Naive B cell (primary cell): ENCODE measurements at regions not wholly inside any gene's neighbourhood (a gene's known extent, or its start where the extent isn't known, plus 50 kb on each side); places are given as distances from the start of the nearest gene placed in this dataset.
"Not testable (repeated sequence)": the region's sequence is repeated elsewhere in the genome, so short reads cannot be mapped to it uniquely, and the experiment has no call there.

Source experiments
- ATAC-seq, 2 donors: fragments of 150-1000 bp; cut with Tn5 transposase; 2 replicates each; pipeline ENCODE4 v1.10.0; 2021; ENCODE audit warnings: low read depth in 2 of 2, mild to moderate bottlenecking in 2 of 2, moderate library complexity in 2 of 2
- DNase-seq: peaks from one replicate; pipeline ENCODE4 v3.0.0; 2022
- H3K27ac Mint-ChIP-seq, 6 donors: one replicate each; pipeline ENCODE4 v1.8.0; 2020 to 2022; ENCODE audit warnings: mild to moderate bottlenecking in 6 of 6, mixed read lengths in 6 of 6, moderate library complexity in 5 of 6, inconsistent platforms in 2 of 6
- H3K27me3 Mint-ChIP-seq, 3 donors: one replicate each; pipeline ENCODE4 v1.8.0; 2021 to 2022; ENCODE audit warnings: mixed read lengths in 3 of 3, mild to moderate bottlenecking in 1 of 3
- H3K36me3 Mint-ChIP-seq, 2 donors: one replicate each; pipeline ENCODE4 v1.8.0; 2020 to 2022; ENCODE audit warnings: mixed read lengths in 2 of 2, inconsistent platforms in 1 of 2, mild to moderate bottlenecking in 1 of 2
- H3K4me1 Mint-ChIP-seq, 3 donors: one replicate each; pipeline ENCODE4 v1.8.0; 2020 to 2022; ENCODE audit warnings: mixed read lengths in 3 of 3, inconsistent platforms in 1 of 3, mild to moderate bottlenecking in 1 of 3, moderate library complexity in 1 of 3
- H3K4me3 Mint-ChIP-seq, 8 donors: one replicate each; pipeline ENCODE4 v1.8.0; 2020 to 2022; ENCODE audit warnings: mild to moderate bottlenecking in 8 of 8, mixed read lengths in 8 of 8, moderate library complexity in 8 of 8, inconsistent platforms in 2 of 8
- H3K9me3 Mint-ChIP-seq, 7 donors: one replicate each; pipeline ENCODE4 v1.8.0; 2020 to 2022; ENCODE audit warnings: mixed read lengths in 7 of 7, mild to moderate bottlenecking in 5 of 7, inconsistent platforms in 2 of 7, moderate library complexity in 1 of 7

DNA sequence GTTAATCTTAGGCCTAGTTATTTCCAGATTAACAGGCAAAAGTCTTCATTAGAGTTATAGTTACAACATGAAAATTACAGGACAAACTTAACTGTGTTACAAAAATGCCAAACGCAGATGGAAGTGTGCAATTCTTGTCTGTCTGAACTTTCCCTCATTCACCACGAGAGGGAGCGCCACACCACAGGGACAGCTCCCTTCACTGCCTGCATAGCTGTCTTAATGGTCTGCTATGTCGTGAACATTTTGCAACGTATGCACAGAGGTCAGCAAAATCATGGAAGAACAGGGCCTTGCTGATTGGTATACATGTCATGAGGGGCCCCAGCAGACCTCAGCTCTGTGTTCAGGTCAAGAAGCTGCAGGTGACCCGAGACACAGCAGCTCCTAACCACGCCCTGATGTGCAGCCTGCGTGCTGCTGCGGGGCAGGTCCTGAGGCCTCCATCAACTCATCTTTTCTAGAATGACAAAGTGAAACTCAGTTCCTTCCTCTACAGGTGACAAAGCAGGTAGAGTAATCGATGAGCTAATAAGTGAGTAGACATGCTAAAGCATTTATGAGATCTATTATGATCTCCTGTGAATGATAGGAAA, 78.8 kb upstream of the ATP8B1 start:
- Mint-ChIP-seq H3K27ac (no peak overlapping the region), H3K4me1 (peaks cover 4 to 5% (median 5%) of the 10 kb centered on the region in 3 donors), H3K9me3 (peaks cover 0 to 18% (median 9%) of the 10 kb centered on the region in 7 donors), H3K4me3 (no peak overlapping the region), H3K36me3 (peaks cover 0 to 4% of the 10 kb centered on the region in 2 donors), H3K27me3 (no peaks in the 10 kb centered on the region)
- ATAC-seq, result peak; percentile 70 to 81
- peak; percentile 51 for DNase-seq

GRCh38 chr18:57879924-57880323, 76.8 kb upstream of the ATP8B1 start:
- DNase-seq, ATAC-seq, H3K4me1 Mint-ChIP-seq, H3K27me3 Mint-ChIP-seq, H3K36me3 Mint-ChIP-seq, H3K4me3 Mint-ChIP-seq, H3K27ac Mint-ChIP-seq: not testable (repeated sequence)
- peaks cover 0 to 18% (median 9%) of the 10 kb centered on the region in 7 donors for H3K9me3 Mint-ChIP-seq

GRCh38 chr18:57869221-57869620, 66.1 kb upstream of the ATP8B1 start:
- ATAC-seq, result no peak
- H3K9me3 Mint-ChIP-seq, result peaks cover 6 to 36% (median 27%) of the 10 kb centered on the region in 7 donors
- peaks cover 0 to 8% (median 5%) of the 10 kb centered on the region in 3 donors for H3K27me3 Mint-ChIP-seq

DNA sequence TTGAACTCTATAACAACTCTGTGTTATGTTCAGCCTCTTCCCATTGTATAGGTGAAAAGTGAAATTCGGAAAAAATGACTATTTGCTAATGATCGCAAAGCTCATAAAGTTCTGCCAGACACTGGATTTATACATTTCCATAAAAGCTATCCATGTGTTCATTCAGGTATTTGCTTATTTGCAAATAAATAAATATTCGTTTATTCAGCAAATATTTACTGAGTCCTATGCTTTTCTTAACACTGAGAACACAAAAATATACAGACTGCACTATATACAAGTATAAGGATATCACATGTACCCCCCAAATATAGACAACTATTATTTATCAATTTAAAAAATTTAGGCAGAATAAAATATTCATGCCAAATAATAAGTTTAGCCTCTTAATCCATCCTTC, 63.2 kb upstream of the ATP8B1 start:
- Mint-ChIP-seq H3K27ac (no peak overlapping the region), H3K27me3 (peaks cover 0 to 17% (median 5%) of the 10 kb centered on the region in 3 donors), H3K4me3 (no peak overlapping the region), H3K4me1 (no peaks in the 10 kb centered on the region), H3K9me3 (peaks cover 0 to 8% (median 3%) of the 10 kb centered on the region in 7 donors), H3K36me3 (peaks cover 5 to 6% of the 10 kb centered on the region in 2 donors)
- ATAC-seq (no peak), DNase-seq (no peak)

More at GRCh38 chr18:57869221-57869620, 66.1 kb upstream of the ATP8B1 start:
- Mint-ChIP-seq H3K36me3 (peaks cover 5 to 24% of the 10 kb centered on the region in 2 donors), H3K27ac (no peak overlapping the region), H3K4me3 (no peak overlapping the region), H3K4me1 (no peaks in the 10 kb centered on the region)
- DNase-seq, result no peak

DNA sequence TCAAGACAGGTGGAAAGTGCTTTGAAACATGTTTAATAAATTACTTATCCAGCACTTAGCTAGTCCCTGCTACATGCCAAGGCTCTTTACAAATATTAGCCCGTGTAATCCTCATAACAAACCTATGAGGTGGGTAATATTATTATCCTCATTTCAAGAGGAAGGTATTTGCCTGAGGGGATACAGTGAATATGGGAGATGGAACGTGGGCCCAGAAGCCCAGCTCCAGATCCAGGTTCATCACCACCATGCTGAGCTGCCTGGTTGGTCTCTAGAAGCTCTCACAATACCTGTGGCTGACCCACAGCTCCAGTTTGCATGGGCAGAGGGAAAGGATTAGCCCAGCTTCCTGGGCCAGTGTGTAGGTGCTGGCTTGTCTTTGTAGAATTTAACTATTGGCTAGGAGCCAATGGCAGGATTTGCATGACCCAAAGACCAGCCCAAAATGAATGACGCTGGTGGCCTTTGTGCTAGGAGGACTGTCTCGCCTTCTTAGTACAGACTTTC, 61.6 kb upstream of the ATP8B1 start:
- Mint-ChIP-seq H3K27me3 (peaks cover 0 to 17% (median 5%) of the 10 kb centered on the region in 3 donors), H3K27ac (peak overlapping the region in 1 of 6 donors; percentile 59), H3K4me1 (no peaks in the 10 kb centered on the region), H3K9me3 (peaks cover 0 to 3% (median 0%) of the 10 kb centered on the region in 7 donors), H3K4me3 (no peak overlapping the region), H3K36me3 (peaks cover 0 to 5% of the 10 kb centered on the region in 2 donors)
- DNase-seq (no peak), ATAC-seq (no peak)

- Mint-ChIP-seq H3K4me3 (no peak overlapping the region), H3K27me3 (peaks cover 0 to 16% (median 5%) of the 10 kb centered on the region in 3 donors), H3K4me1 (no peaks in the 10 kb centered on the region), H3K36me3 (peaks cover 0 to 5% of the 10 kb centered on the region in 2 donors), H3K9me3 (peaks cover 0 to 3% (median 0%) of the 10 kb centered on the region in 7 donors), H3K27ac (no peak overlapping the region)
- ATAC-seq (no peak), DNase-seq (no peak)
Measured at GRCh38 chr18:57863706-57864105, 60.6 kb upstream of the ATP8B1 start.

- Mint-ChIP-seq H3K9me3 (no peaks in the 10 kb centered on the region), H3K36me3 (no peaks in the 10 kb centered on the region), H3K27me3 (peaks cover 0 to 8% (median 0%) of the 10 kb centered on the region in 3 donors), H3K4me1 (peaks cover 0 to 9% (median 5%) of the 10 kb centered on the region in 3 donors), H3K27ac (no peak overlapping the region), H3K4me3 (no peak overlapping the region)
- DNase-seq, result no peak
- no peak for ATAC-seq
Measured at GRCh38 chr18:57859314-57859713, 56.2 kb upstream of the ATP8B1 start.

DNA sequence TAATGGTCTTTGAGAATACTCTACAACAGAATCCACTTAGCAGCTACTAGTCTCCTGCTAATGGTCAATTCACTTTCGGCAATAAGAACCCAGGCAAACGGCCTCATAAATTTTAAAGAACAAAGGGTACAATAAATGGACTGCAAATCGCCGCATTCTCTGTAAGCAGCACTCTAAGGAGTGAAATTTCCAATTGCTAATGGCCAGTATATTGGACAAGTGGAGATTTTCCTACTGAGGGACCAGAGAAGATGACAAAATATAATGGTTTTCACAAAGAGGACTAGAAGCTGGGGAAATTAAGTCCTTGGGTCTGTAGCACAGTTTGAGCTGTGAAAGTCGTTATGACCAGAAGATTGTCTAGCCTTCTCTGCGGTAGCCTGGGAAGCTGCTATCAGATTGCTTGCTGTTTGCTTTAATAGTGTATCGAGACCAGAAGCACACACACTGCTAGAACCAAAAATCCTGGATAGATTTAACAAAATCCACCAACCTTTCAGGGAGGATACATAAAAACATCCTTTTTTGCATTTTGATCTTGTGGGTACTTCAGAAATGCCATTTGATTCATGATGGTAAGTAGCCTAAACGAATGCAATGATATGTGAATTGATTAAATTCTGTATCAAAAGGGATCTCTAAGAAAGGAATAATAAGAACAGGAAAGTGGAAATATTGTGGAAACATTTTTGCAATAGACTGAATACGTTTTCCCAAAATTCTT, 53.6 kb upstream of the ATP8B1 start:
- Mint-ChIP-seq H3K27me3 (no peaks in the 10 kb centered on the region), H3K4me1 (peaks cover 0 to 9% (median 5%) of the 10 kb centered on the region in 3 donors), H3K36me3 (no peaks in the 10 kb centered on the region), H3K27ac (no peak overlapping the region), H3K9me3 (no peaks in the 10 kb centered on the region), H3K4me3 (no peak overlapping the region)
- DNase-seq, result no peak
- no peak for ATAC-seq

DNA sequence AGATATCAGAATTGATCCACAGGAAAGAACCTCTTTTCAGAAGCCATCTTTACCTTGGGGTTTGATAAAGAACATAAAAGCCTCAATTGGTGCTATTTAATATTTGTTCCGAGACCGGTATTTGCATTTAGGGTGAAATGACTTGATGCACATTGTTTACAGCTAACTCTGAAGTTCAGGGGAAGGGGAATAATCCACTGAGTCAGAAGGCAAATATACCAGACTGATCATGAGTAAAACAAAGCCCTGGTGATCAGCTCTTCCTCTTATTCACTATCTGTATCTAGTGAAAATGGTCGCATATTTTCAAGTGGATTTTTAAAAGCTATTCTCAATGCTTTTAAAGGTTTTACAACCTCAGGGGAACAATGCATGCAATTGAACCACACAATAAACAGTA, 53.0 kb upstream of the ATP8B1 start:
- Mint-ChIP-seq H3K27ac (no peak overlapping the region), H3K9me3 (no peaks in the 10 kb centered on the region), H3K36me3 (no peaks in the 10 kb centered on the region), H3K27me3 (no peaks in the 10 kb centered on the region), H3K4me1 (peaks cover 0 to 9% (median 5%) of the 10 kb centered on the region in 3 donors), H3K4me3 (no peak overlapping the region)
- ATAC-seq (no peak), DNase-seq (no peak)

DNA sequence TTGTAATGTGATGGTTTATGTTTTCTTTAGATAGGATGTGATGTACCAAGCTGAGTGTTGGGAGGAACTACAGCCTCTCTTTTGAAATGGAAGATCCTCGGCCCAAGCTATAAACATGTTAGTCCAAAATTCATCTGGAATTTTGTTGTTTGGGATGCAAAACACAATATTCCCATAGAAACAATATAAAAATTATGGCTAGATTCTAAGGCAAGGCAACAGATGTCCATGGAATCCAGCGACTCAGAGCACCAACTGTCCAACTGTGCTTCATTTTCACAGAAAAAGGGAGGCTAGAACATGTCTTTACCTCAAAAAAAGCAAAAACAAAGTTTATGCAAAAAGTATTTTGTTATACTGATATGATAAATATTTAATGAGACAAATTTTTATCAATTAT, 52.4 kb upstream of the ATP8B1 start:
- Mint-ChIP-seq H3K4me1 (peaks cover 0 to 9% (median 5%) of the 10 kb centered on the region in 3 donors), H3K27me3 (no peaks in the 10 kb centered on the region), H3K9me3 (no peaks in the 10 kb centered on the region), H3K27ac (no peak overlapping the region), H3K36me3 (no peaks in the 10 kb centered on the region), H3K4me3 (no peak overlapping the region)
- DNase-seq (no peak), ATAC-seq (no peak)

DNA sequence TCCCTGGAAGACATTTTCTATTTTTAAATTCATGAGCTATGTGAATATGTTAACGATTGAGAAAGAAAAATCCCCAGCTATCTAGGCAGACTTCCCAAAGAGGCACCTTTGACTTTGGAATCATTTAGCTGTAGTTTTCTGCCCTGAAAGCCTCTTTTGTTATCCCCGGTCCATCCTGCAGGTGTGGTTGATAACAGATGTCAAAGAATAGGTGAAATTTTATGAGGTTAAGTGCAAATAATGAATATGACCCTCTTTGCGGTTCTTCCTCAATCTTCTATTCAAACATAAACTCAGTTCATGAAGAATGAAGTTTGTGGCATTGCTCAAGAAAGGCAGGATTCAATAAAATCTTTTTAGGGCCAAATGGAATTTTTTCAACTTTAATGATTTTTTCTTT, 51.6 kb upstream of the ATP8B1 start:
- no peaks in the 10 kb centered on the region for H3K36me3 Mint-ChIP-seq
- DNase-seq (no peak), ATAC-seq (no peak)
- no peaks in the 10 kb centered on the region for H3K27me3 Mint-ChIP-seq
- H3K27ac Mint-ChIP-seq, result no peak overlapping the region
- H3K4me1 Mint-ChIP-seq, result peaks cover 0 to 9% (median 5%) of the 10 kb centered on the region in 3 donors
- no peak overlapping the region for H3K4me3 Mint-ChIP-seq
- peaks cover 0 to 5% (median 0%) of the 10 kb centered on the region in 7 donors for H3K9me3 Mint-ChIP-seq

GRCh38 chr18:57853864-57854263, 50.7 kb upstream of the ATP8B1 start:
- Mint-ChIP-seq H3K9me3 (peaks cover 0 to 9% (median 0%) of the 10 kb centered on the region in 7 donors), H3K27me3 (no peaks in the 10 kb centered on the region), H3K36me3 (no peaks in the 10 kb centered on the region), H3K4me3 (no peak overlapping the region), H3K27ac (no peak overlapping the region), H3K4me1 (peaks cover 0 to 9% (median 5%) of the 10 kb centered on the region in 3 donors)
- no peak for ATAC-seq
- no peak for DNase-seq

DNA sequence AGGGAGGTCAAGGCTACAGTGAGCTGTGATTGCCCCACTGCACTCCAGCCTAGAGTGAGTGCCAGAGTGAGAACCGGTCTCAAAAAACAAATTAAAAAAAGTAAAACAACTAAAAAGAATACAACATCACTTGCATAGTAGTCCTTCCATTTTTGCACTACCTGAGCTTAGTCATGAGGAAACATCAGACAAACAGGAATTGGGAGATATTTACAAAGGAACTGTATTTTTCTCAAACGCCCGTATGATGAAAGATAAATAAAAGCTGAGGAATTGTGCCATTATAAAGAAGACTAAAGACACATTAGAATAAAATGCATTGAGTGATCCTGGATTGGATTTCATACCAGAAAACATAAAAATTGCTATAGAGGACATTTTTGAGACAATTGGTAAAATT, 50.0 kb upstream of the ATP8B1 start:
- no peak overlapping the region for H3K4me3 Mint-ChIP-seq
- H3K27me3 Mint-ChIP-seq, result no peaks in the 10 kb centered on the region
- no peak for DNase-seq
- H3K36me3 Mint-ChIP-seq, result no peaks in the 10 kb centered on the region
- H3K27ac Mint-ChIP-seq, result no peak overlapping the region
- ATAC-seq, result no peak
- peaks cover 0 to 9% (median 5%) of the 10 kb centered on the region in 3 donors for H3K4me1 Mint-ChIP-seq
- peaks cover 0 to 9% (median 0%) of the 10 kb centered on the region in 7 donors for H3K9me3 Mint-ChIP-seq
